ENCODE measurements at regions not wholly inside any gene's neighbourhood (a gene's known extent, or its start where the extent isn't known, plus 50 kb on each side); places are given as distances from the start of the nearest gene placed in this dataset.

DNA sequence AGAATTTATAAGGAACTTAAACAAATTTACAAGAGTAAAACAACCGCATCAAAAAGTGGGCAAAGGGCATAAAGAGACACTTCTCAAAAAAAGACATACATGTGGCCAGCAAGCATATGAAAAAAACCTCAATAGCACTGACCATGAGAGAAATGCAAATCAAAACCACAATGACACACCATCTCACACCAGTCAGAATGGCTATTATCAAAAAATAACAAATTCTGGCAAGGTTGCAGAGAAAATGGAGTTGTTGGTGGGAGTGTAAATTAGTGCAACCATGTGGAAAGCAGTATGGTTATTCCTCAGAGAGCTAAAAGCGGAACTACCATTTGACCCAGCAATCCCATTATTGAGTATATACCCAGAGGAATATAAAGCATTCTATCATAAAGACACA is 866.8 kb upstream of the TENM4 start:
- TF ChIP-seq, protein P1, sequence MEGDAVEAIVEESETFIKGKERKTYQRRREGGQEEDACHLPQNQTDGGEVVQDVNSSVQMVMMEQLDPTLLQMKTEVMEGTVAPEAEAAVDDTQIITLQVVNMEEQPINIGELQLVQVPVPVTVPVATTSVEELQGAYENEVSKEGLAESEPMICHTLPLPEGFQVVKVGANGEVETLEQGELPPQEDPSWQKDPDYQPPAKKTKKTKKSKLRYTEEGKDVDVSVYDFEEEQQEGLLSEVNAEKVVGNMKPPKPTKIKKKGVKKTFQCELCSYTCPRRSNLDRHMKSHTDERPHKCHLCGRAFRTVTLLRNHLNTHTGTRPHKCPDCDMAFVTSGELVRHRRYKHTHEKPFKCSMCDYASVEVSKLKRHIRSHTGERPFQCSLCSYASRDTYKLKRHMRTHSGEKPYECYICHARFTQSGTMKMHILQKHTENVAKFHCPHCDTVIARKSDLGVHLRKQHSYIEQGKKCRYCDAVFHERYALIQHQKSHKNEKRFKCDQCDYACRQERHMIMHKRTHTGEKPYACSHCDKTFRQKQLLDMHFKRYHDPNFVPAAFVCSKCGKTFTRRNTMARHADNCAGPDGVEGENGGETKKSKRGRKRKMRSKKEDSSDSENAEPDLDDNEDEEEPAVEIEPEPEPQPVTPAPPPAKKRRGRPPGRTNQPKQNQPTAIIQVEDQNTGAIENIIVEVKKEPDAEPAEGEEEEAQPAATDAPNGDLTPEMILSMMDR (IDR thresholded peaks at IDR 0.05; ENCODE audit: low read length), result no peak
- no peak for TF ChIP-seq EZH2 (IDR thresholded peaks at IDR 0.05; ENCODE audit: borderline replicate concordance, low read length)

All from OCI-LY1 (cell line).